ENCODE measurements at regions not wholly inside any gene's neighbourhood (a gene's known extent, or its start where the extent isn't known, plus 50 kb on each side); places are given as distances from the start of the nearest gene placed in this dataset.

GRCh38 chr5:21684992-21685391 lies 1168.2 kb downstream of the CDH12 start:
- no peak for DNase-seq (ENCODE audit: low read depth in 1 of 2, low spot score in 1 of 2)
- H3K27me3 ChIP-seq (ENCODE audit: insufficient read depth, poor library complexity, severe bottlenecking): no peaks in the 10 kb centered on the region
- no peak overlapping the region for H3K4me3 ChIP-seq (replicated peaks; ENCODE audit: insufficient read depth, low read length)
- no peak overlapping the region for H3K27ac ChIP-seq (replicated peaks)
- no peak for TF ChIP-seq GABPA (IDR thresholded peaks at IDR 0.05; ENCODE audit: low read depth)
- TF ChIP-seq, protein P1, sequence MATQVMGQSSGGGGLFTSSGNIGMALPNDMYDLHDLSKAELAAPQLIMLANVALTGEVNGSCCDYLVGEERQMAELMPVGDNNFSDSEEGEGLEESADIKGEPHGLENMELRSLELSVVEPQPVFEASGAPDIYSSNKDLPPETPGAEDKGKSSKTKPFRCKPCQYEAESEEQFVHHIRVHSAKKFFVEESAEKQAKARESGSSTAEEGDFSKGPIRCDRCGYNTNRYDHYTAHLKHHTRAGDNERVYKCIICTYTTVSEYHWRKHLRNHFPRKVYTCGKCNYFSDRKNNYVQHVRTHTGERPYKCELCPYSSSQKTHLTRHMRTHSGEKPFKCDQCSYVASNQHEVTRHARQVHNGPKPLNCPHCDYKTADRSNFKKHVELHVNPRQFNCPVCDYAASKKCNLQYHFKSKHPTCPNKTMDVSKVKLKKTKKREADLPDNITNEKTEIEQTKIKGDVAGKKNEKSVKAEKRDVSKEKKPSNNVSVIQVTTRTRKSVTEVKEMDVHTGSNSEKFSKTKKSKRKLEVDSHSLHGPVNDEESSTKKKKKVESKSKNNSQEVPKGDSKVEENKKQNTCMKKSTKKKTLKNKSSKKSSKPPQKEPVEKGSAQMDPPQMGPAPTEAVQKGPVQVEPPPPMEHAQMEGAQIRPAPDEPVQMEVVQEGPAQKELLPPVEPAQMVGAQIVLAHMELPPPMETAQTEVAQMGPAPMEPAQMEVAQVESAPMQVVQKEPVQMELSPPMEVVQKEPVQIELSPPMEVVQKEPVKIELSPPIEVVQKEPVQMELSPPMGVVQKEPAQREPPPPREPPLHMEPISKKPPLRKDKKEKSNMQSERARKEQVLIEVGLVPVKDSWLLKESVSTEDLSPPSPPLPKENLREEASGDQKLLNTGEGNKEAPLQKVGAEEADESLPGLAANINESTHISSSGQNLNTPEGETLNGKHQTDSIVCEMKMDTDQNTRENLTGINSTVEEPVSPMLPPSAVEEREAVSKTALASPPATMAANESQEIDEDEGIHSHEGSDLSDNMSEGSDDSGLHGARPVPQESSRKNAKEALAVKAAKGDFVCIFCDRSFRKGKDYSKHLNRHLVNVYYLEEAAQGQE (IDR thresholded peaks at IDR 0.05; ENCODE audit: insufficient replicate concordance, low read depth): no peak
- TF ChIP-seq SPI1 (IDR thresholded peaks at IDR 0.05; ENCODE audit: borderline replicate concordance, low read depth): no peak
- no peak for TF ChIP-seq POLR2AphosphoS5 (IDR thresholded peaks at IDR 0.05; ENCODE audit: low read depth)
- TF ChIP-seq, protein P2, sequence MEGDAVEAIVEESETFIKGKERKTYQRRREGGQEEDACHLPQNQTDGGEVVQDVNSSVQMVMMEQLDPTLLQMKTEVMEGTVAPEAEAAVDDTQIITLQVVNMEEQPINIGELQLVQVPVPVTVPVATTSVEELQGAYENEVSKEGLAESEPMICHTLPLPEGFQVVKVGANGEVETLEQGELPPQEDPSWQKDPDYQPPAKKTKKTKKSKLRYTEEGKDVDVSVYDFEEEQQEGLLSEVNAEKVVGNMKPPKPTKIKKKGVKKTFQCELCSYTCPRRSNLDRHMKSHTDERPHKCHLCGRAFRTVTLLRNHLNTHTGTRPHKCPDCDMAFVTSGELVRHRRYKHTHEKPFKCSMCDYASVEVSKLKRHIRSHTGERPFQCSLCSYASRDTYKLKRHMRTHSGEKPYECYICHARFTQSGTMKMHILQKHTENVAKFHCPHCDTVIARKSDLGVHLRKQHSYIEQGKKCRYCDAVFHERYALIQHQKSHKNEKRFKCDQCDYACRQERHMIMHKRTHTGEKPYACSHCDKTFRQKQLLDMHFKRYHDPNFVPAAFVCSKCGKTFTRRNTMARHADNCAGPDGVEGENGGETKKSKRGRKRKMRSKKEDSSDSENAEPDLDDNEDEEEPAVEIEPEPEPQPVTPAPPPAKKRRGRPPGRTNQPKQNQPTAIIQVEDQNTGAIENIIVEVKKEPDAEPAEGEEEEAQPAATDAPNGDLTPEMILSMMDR (IDR thresholded peaks at IDR 0.05; ENCODE audit: insufficient read depth, low read length): no peak

DNA sequence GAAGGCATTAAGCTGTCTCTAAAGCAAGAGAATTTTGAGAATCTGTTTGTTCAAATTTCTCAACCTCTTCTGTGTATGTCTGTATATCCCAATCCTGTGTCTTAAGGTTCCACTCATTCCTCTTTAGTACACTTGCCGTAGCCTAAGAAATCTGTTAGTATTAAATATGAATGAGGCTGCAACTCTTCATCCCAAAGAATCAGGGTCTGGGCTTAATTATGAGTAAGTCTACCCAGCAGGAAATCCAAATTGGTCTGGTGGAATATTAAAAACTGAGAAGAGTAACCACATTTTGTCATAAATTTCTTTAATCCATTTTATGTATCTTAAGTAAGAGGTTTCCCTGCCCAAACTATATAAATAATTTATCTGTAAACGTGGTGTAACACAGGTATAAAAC lies 1171.2 kb downstream of the CDH12 start:
- TF ChIP-seq SPI1 (IDR thresholded peaks at IDR 0.05; ENCODE audit: borderline replicate concordance, low read depth): no peak
- TF ChIP-seq GABPA (IDR thresholded peaks at IDR 0.05; ENCODE audit: low read depth): no peak
- TF ChIP-seq POLR2AphosphoS5 (IDR thresholded peaks at IDR 0.05; ENCODE audit: low read depth): no peak
- TF ChIP-seq, protein P2 (IDR thresholded peaks at IDR 0.05; ENCODE audit: insufficient read depth, low read length): no peak
- TF ChIP-seq, protein P1 (IDR thresholded peaks at IDR 0.05; ENCODE audit: insufficient replicate concordance, low read depth): no peak
- no peak overlapping the region for H3K27ac ChIP-seq (replicated peaks)
- H3K4me3 ChIP-seq (replicated peaks; ENCODE audit: insufficient read depth, low read length): no peak overlapping the region
- no peak for DNase-seq (ENCODE audit: low read depth in 1 of 2, low spot score in 1 of 2)
- H3K27me3 ChIP-seq (ENCODE audit: insufficient read depth, poor library complexity, severe bottlenecking): no peaks in the 10 kb centered on the region

GRCh38 chr5:21680641-21681040 lies 1172.5 kb downstream of the CDH12 start:
- Histone ChIP-seq H3K27ac (replicated peaks) (no peak overlapping the region), H3K27me3 (ENCODE audit: insufficient read depth, poor library complexity, severe bottlenecking) (no peaks in the 10 kb centered on the region), H3K4me3 (replicated peaks; ENCODE audit: insufficient read depth, low read length) (no peak overlapping the region)
- TF ChIP-seq, protein P1 (IDR thresholded peaks at IDR 0.05; ENCODE audit: insufficient replicate concordance, low read depth): no peak
- TF ChIP-seq, protein P2 (IDR thresholded peaks at IDR 0.05; ENCODE audit: insufficient read depth, low read length): no peak
- TF ChIP-seq SPI1 (IDR thresholded peaks at IDR 0.05; ENCODE audit: borderline replicate concordance, low read depth) (no peak), POLR2AphosphoS5 (IDR thresholded peaks at IDR 0.05; ENCODE audit: low read depth) (no peak), GABPA (IDR thresholded peaks at IDR 0.05; ENCODE audit: low read depth) (no peak)
- no peak for DNase-seq (ENCODE audit: low read depth in 1 of 2, low spot score in 1 of 2)
